GM12872 (cell line): ENCODE measurements at regions not wholly inside any gene's neighbourhood (a gene's known extent, or its start where the extent isn't known, plus 50 kb on each side); places are given as distances from the start of the nearest gene placed in this dataset.

Experiments
- TF ChIP-seq, protein P1 (sequence below): IDR thresholded peaks from 3 replicates; pipeline ENCODE4 v1.5.1; 2011; ENCODE audit warnings: low read depth, mild to moderate bottlenecking, low read length, moderate library complexity; ENCODE audit not compliant: insufficient read depth

DNA sequence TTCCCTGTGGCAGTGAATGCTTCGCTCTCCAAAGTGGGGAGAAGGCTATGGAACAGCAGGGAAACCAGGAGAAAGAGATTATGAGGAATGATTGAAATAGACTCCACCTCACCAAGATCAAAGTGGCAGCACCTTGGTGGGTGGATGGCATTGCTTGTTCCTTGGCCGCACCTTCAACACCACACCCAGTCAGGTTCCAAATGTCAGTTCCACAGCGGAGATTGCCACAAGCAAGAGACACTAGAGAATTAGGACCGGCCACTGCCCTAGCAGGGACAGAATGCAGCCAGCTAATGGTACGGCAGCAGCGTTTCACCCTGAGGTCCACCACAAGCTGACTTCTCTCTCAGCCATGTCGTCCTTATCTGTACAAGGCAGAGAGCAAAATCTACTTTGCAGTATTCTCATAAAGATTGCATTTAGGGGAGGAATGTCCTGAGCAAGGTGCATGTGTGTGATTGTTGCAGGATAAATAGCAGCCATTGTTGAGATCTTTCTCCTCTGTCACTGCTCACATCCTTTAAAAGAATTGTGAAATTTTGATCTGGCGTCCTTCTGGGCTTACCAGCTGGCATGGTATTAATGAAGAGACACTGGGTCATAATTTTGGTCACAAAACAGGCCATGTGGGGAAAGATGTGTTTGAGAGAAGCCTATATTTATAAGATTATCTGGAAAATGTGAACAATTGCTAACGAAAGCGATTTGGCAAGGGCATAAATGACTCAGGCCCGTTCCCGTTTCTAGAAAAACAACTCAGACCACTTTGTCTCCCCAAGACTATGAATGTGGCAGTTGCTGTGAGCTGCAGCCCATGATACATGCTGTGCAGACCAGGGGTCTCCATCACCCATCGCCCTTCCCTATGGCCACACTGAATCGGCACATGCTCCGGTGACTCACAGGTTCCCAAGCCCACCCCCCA, 228.6 kb upstream of the ID2 start:
- TF ChIP-seq, protein P1, sequence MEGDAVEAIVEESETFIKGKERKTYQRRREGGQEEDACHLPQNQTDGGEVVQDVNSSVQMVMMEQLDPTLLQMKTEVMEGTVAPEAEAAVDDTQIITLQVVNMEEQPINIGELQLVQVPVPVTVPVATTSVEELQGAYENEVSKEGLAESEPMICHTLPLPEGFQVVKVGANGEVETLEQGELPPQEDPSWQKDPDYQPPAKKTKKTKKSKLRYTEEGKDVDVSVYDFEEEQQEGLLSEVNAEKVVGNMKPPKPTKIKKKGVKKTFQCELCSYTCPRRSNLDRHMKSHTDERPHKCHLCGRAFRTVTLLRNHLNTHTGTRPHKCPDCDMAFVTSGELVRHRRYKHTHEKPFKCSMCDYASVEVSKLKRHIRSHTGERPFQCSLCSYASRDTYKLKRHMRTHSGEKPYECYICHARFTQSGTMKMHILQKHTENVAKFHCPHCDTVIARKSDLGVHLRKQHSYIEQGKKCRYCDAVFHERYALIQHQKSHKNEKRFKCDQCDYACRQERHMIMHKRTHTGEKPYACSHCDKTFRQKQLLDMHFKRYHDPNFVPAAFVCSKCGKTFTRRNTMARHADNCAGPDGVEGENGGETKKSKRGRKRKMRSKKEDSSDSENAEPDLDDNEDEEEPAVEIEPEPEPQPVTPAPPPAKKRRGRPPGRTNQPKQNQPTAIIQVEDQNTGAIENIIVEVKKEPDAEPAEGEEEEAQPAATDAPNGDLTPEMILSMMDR, result no peak

GRCh38 chr2:8453904-8454302, 228.0 kb upstream of the ID2 start:
- TF ChIP-seq, protein P1, result no peak

- TF ChIP-seq, protein P1, result no peak
Observed at GRCh38 chr2:8454797-8455196, 227.1 kb upstream of the ID2 start.

- TF ChIP-seq, protein P1, result no peak
Observed at GRCh38 chr2:8455236-8456150, 226.4 kb upstream of the ID2 start.

GRCh38 chr2:8456151-8457091, 225.4 kb upstream of the ID2 start:
- TF ChIP-seq, protein P1, result no peak

- TF ChIP-seq, protein P1, result no peak
Observed at GRCh38 chr2:8457092-8457481, 224.8 kb upstream of the ID2 start.
